T-helper 1 cell treated with Interleukin-12 subunit alpha and Interleukin-12 subunit beta and Interleukin-4 antibody, amounts not matched to agents 30 μg/mL and 1 μg/mL, for 36 hours (primary cell): ENCODE measurements at regions not wholly inside any gene's neighbourhood (a gene's known extent, or its start where the extent isn't known, plus 50 kb on each side); places are given as distances from the start of the nearest gene placed in this dataset.
"Not testable (repeated sequence)": the region's sequence is repeated elsewhere in the genome, so short reads cannot be mapped to it uniquely, and the experiment has no call there.

Experiments used
- H3K27ac Mint-ChIP-seq: one replicate; pipeline ENCODE4 v1.8.0; 2021; ENCODE audit warnings: mild to moderate bottlenecking, mixed read lengths
- H3K27me3 Mint-ChIP-seq: one replicate; pipeline ENCODE4 v1.8.0; 2021; ENCODE audit warnings: low read depth, mixed read lengths
- H3K36me3 Mint-ChIP-seq: one replicate; pipeline ENCODE4 v1.8.0; 2021; ENCODE audit warnings: low read depth, mixed read lengths
- H3K4me1 Mint-ChIP-seq: one replicate; pipeline ENCODE4 v1.8.0; 2021; ENCODE audit warnings: low read depth, mixed read lengths
- H3K4me3 Mint-ChIP-seq: one replicate; pipeline ENCODE4 v1.8.0; 2021; ENCODE audit warnings: mild to moderate bottlenecking, moderate library complexity, mixed read lengths
- H3K9me3 Mint-ChIP-seq: one replicate; pipeline ENCODE4 v1.8.0; 2021; ENCODE audit warnings: mixed read lengths

DNA sequence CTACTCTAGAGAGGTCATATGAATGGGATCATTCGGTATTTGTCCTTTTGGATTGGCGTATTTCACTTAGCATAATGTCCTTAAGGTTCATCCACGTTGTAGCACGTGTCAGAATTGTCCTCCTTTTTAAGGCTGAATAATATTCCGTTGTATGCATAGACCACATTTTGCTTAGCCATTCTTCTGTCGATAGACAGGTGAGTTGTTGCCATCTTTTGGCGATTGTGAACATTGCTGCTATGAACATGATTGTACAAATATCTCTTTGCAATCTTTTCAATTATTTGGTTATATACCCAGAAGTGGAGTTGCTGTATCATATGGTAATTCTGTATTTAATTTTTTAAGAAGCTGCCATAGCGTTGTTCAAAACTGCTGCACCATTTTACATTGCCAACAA lies 52.4 kb upstream of the GOLGA8J start:
- Mint-ChIP-seq H3K4me1 (no peaks in the 10 kb centered on the region), H3K4me3 (no peak overlapping the region), H3K27ac (no peak overlapping the region)

DNA sequence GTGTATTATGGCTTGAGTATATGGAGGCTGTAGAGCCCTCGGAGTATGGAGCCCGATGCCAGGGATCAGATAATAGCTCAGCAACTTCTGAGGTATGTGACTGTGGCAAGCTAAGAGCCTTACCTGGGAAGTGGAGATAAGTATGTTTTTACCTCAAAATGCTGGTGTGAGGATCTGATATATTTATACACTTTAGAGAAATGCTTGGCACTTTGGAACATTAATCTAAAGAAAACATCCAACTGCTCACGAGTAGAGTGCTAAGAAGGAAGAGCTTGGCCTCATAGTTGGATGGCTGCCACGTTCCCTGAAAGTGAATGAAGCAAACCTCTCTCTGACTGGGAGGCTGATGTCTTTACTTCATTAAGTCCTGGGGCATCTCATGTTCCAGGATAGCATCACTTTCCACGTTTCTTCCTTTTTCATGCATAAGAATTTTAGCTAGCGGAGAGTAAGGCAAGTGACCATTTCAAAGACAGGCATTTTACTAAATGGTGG lies 58.9 kb upstream of the GOLGA8J start:
- no peaks in the 10 kb centered on the region for H3K4me1 Mint-ChIP-seq
- H3K27ac Mint-ChIP-seq: no peak overlapping the region
- no peak overlapping the region for H3K4me3 Mint-ChIP-seq
- H3K36me3 Mint-ChIP-seq: no peaks in the 10 kb centered on the region
- H3K27me3 Mint-ChIP-seq: peaks cover 10% of the 10 kb centered on the region
- H3K9me3 Mint-ChIP-seq: no peaks in the 10 kb centered on the region

More for the DNA sequence above, 52.4 kb upstream of the GOLGA8J start:
- H3K27me3 Mint-ChIP-seq: no peaks in the 10 kb centered on the region
- no peaks in the 10 kb centered on the region for H3K36me3 Mint-ChIP-seq
- H3K9me3 Mint-ChIP-seq: no peaks in the 10 kb centered on the region

DNA sequence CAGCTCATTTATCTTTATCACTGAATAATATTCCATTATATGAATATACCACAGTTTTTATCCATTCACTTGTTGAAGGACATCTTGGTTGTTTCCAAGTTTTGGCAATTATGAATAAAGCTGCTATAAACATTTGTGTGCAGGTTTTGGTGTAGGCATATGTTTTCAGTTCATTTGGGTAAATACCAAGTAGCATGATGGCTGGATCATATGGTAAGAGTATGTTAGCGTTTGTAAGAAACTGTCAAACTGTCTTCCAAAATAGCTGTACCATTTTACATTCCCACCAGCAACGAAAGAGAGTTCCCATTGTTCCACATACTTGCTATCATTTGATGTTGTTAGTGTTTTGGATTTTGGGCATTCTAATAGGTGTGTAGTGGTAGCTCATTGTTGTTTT lies 72.0 kb upstream of the GOLGA8J start:
- no peak overlapping the region for H3K27ac Mint-ChIP-seq
- no peaks in the 10 kb centered on the region for H3K27me3 Mint-ChIP-seq
- H3K36me3 Mint-ChIP-seq: no peaks in the 10 kb centered on the region
- no peaks in the 10 kb centered on the region for H3K9me3 Mint-ChIP-seq
- H3K4me1 Mint-ChIP-seq: no peaks in the 10 kb centered on the region
- no peak overlapping the region for H3K4me3 Mint-ChIP-seq

DNA sequence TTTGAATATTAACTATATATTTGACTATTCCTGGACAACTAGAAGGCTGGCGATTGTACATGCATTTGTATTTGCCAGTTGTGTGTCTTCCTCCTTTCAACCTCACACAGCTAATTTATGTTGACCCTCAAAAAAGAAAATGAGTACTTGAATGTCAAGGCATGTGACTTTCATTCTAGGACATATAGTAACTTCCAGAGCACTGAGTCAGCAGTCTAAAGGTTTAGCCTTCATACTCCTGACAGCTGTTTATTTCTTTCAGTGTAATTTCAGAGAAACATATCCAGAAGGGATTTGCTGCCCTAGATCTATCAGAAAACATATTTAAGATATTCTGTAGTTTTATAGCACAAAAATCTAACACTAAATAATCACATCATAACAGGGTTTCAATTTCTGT lies 74.6 kb upstream of the GOLGA8J start:
- no peaks in the 10 kb centered on the region for H3K9me3 Mint-ChIP-seq
- H3K4me1 Mint-ChIP-seq: no peaks in the 10 kb centered on the region
- no peak overlapping the region for H3K4me3 Mint-ChIP-seq
- no peak overlapping the region for H3K27ac Mint-ChIP-seq
- no peaks in the 10 kb centered on the region for H3K36me3 Mint-ChIP-seq
- no peaks in the 10 kb centered on the region for H3K27me3 Mint-ChIP-seq

DNA sequence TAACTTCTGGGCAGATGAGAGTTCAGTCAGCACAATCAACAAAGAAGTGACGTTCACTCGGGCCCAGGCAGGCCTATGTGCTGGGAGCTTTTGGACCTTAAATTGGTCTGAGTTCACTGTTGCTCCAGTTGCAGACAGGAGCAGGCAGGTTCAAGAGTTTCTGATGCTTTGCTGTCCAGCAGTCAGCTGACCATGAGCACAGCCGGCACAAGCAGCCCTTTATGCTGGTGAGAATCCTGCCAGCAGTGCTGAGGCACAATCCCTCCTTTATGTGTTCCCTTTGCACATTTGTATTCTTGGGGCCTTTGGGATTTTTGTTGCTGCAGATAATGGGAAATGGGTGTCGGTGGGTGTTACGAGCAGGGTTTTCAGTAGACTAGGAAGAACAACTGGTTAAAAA lies 81.2 kb upstream of the GOLGA8J start:
- Mint-ChIP-seq H3K4me3 (no peak overlapping the region), H3K4me1 (no peaks in the 10 kb centered on the region), H3K9me3 (no peaks in the 10 kb centered on the region), H3K36me3 (no peaks in the 10 kb centered on the region), H3K27ac (no peak overlapping the region), H3K27me3 (no peaks in the 10 kb centered on the region)

DNA sequence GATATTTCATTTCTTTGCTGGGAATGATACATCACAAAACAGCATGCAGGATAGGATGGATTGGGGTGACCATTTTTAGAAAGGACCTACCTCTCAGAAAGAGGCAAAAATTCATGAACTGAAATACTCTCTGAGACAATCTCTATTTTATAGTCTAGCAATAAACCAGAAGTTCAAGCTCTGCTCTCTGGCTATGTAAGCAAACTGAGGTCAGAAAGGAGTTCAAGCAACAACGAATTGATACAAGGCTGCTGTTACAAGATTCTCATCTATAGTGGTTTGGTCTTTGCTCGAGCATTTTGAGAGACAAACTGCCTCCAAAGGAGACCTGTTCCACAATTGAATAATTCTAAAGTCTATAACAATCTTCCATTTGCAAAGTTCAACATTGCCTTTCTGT lies 84.7 kb upstream of the GOLGA8J start:
- H3K36me3 Mint-ChIP-seq: no peaks in the 10 kb centered on the region
- no peaks in the 10 kb centered on the region for H3K9me3 Mint-ChIP-seq
- no peaks in the 10 kb centered on the region for H3K4me1 Mint-ChIP-seq
- no peak overlapping the region for H3K4me3 Mint-ChIP-seq
- no peak overlapping the region for H3K27ac Mint-ChIP-seq
- no peaks in the 10 kb centered on the region for H3K27me3 Mint-ChIP-seq

DNA sequence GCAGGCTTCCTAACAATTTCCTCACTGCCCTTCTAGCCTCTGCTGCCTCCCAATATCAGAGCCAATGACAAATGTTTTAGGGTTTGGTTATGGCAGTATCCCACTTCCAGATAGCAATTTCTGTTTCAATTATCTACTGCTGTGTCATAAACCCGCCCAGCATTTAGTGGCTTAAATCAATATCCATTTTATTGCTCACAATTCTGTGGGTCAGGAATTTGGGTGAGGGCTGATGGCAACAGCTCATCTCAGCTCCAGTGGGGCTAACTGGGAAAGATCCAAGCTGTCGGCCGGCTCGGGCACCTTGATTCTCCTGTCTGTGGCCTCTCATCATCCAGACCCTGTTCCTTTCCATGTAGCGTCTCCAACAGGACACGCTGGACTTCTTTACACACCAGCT lies 85.3 kb upstream of the GOLGA8J start:
- H3K27ac Mint-ChIP-seq: no peak overlapping the region
- H3K9me3 Mint-ChIP-seq: no peaks in the 10 kb centered on the region
- no peak overlapping the region for H3K4me3 Mint-ChIP-seq
- no peaks in the 10 kb centered on the region for H3K4me1 Mint-ChIP-seq
- H3K36me3 Mint-ChIP-seq: no peaks in the 10 kb centered on the region
- H3K27me3 Mint-ChIP-seq: no peaks in the 10 kb centered on the region

DNA sequence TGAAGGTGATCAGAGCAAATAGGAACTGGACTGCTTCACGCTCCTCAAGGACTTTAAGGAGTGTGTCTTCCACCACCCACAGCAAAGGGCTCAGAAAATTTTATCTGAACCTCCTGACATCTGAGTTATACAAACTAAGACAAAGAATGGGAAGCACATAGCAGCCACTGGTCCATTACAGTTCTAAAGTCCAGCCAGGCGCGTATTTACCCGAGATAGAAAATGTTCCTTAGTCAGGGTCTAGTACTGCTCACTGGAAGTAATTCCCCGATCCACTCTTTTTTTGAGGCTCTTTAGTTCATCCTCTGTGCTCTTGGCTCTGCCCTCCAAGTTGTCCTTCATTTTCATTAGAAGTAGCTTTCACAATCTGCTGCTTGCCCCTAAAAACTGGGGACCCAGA lies 88.5 kb upstream of the GOLGA8J start:
- H3K27ac Mint-ChIP-seq: no peak overlapping the region
- no peak overlapping the region for H3K4me3 Mint-ChIP-seq
- H3K27me3 Mint-ChIP-seq: no peaks in the 10 kb centered on the region
- H3K36me3 Mint-ChIP-seq: no peaks in the 10 kb centered on the region
- H3K4me1 Mint-ChIP-seq: no peaks in the 10 kb centered on the region
- H3K9me3 Mint-ChIP-seq: no peaks in the 10 kb centered on the region

DNA sequence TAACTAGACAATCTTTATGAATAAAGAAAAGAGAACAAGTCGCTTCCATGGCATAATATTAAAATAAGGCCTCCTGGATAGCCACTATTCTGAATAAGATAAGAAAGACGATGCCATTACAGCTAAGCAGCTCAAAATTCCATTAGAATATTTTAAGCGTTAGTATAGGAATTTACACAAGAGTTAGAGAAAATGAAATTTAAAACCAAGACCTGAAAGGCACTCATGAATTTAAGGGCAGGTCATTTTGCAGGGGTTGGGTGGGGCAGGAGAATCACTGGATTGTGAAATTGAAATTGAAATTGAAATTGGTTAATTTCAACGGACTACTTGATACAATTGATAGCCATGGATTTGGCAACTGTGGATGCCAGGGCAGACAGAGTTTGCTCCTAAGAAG lies 91.8 kb upstream of the GOLGA8J start:
- no peaks in the 10 kb centered on the region for H3K27me3 Mint-ChIP-seq
- no peaks in the 10 kb centered on the region for H3K4me1 Mint-ChIP-seq

DNA sequence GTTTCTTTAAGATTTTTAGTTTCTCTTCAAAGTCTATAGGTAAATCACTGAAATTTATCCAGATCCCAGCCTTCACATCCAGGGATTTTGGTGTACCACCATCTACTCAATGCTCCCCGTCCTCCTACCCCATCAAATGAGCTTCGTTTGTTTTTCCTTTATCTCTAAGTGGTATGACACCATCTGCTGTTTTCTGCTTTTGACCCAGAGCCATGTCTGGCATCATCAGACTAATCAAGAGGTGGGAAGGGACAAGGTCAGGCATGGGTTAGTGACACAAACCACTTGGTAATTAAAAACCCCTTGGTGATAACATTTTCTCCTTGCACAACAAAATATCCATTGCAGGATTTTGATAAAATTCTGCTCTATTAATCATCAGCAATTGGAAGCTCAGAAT lies 92.7 kb upstream of the GOLGA8J start:
- Mint-ChIP-seq H3K27me3 (no peaks in the 10 kb centered on the region), H3K27ac (no peak overlapping the region), H3K4me1 (no peaks in the 10 kb centered on the region), H3K36me3 (no peaks in the 10 kb centered on the region), H3K9me3 (no peaks in the 10 kb centered on the region), H3K4me3 (no peak overlapping the region)

More for the DNA sequence above, 91.8 kb upstream of the GOLGA8J start:
- no peaks in the 10 kb centered on the region for H3K36me3 Mint-ChIP-seq
- H3K9me3 Mint-ChIP-seq: no peaks in the 10 kb centered on the region
- H3K4me3 Mint-ChIP-seq: no peak overlapping the region
- H3K27ac Mint-ChIP-seq: no peak overlapping the region

DNA sequence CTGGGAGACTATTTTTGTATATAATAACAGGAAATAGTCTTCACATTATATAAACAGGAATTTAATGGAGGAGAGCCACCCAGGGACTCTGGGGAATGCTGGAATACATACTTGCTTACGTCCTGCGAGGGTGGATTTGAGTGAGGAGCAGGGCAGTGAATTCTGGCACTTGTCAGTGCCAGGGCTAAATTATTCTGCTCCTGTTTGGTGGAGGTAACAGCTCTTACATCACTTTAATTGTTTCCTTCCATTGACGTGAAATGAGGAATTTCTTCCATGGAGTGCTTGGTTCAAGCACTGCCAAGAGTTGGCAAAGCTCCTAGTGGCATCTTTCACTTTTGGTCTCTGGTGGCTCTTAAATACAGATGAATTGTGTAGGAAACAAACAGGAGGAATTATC lies 94.1 kb upstream of the GOLGA8J start:
- no peaks in the 10 kb centered on the region for H3K36me3 Mint-ChIP-seq
- no peaks in the 10 kb centered on the region for H3K27me3 Mint-ChIP-seq

DNA sequence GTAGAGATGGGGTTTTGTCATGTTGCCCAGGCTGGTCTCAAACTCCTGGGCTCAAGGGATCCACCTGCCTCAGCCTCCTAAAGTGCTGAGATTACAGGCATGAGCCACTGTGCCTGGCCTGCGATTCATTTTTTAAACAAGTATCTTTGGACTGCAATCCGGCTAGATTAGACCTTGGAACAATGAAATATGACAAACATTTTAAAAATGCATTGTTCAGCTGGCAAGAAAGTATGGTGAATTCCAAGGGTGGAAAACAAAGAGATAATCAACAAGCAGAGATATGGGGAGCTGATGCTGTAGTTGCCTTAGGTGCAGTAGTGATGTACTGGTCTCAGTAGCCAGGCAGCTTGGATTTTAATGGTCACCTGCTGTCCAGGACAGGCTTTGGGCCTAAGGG lies 95.8 kb upstream of the GOLGA8J start:
- no peaks in the 10 kb centered on the region for H3K36me3 Mint-ChIP-seq
- H3K4me1 Mint-ChIP-seq: no peaks in the 10 kb centered on the region
- no peak overlapping the region for H3K27ac Mint-ChIP-seq
- no peaks in the 10 kb centered on the region for H3K27me3 Mint-ChIP-seq
- H3K4me3 Mint-ChIP-seq: no peak overlapping the region
- H3K9me3 Mint-ChIP-seq: no peaks in the 10 kb centered on the region

More for the DNA sequence above, 94.1 kb upstream of the GOLGA8J start:
- no peaks in the 10 kb centered on the region for H3K4me1 Mint-ChIP-seq
- H3K4me3 Mint-ChIP-seq: no peak overlapping the region
- H3K9me3 Mint-ChIP-seq: no peaks in the 10 kb centered on the region
- H3K27ac Mint-ChIP-seq: no peak overlapping the region

DNA sequence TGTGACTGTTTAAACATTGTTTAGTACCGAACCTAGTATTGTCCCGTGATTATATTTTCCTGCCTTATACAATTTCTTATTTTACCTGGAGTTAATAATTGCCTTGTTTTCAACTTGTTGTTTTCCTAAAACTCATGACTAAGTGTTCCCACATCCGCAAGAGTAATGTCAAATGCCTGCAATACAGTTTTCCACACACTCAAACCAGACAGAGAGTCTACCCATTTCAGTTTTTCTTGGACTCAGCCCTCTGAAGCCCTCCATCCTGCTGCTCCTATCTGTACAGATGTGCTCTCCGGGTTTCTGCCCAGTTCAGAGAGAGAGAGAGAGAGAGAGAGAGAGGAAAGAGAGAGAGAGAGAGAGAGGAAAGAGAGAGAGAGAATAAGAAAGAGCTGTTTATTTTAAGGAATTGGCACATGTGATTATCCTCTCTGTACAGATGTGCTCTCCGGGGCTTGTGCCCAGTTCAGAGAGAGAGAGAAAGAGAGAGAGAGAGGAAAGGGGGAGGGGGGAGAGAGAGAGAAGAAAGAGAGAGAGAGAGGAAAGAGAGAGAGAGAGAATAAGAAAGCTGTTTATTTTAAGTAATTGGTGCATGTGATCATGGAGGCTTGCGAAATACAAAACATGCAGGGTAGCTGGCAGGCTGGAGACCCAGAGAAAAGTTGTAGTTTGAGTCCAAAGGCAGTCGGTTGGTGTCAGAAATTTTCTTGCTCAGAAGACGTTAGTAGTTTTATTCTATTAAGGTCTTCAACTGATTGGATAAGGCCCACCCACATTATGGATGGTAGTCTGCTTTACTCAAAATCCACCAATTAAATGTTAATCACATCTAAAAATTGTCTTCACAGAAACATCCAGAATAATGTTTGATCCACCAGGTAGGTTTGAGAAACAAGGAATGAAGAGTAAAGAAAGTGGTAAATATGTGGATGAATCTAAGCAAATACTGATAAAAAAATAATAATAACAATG lies 104.1 kb upstream of the GOLGA8J start:
- no peaks in the 10 kb centered on the region for H3K9me3 Mint-ChIP-seq
- H3K27me3 Mint-ChIP-seq: no peaks in the 10 kb centered on the region
- no peak overlapping the region for H3K27ac Mint-ChIP-seq
- no peaks in the 10 kb centered on the region for H3K4me1 Mint-ChIP-seq
- no peak overlapping the region for H3K4me3 Mint-ChIP-seq
- no peaks in the 10 kb centered on the region for H3K36me3 Mint-ChIP-seq

DNA sequence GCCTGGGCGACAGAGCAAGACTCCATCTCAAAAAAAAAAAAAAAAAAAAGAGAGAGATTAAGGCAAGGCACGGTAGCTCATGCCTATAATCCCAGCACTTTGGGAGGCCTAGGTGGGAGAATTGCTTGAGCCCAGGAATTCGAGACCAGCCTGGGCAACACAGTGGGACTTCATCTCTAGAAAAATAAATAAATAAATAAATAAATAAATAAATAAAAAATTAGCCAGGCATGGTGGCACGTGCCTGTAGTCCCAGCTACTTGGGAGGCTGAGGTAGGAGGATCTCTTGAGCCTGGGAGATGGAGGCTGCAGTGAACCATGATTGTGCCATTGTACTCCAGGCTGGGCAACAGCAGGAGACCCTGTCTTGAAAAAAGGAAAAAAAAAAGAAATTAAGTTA lies 108.7 kb upstream of the GOLGA8J start:
- H3K36me3 Mint-ChIP-seq, H3K27ac Mint-ChIP-seq, H3K4me1 Mint-ChIP-seq, H3K4me3 Mint-ChIP-seq, H3K9me3 Mint-ChIP-seq: not testable (repeated sequence)
- H3K27me3 Mint-ChIP-seq: peaks cover 31% of the 10 kb centered on the region

DNA sequence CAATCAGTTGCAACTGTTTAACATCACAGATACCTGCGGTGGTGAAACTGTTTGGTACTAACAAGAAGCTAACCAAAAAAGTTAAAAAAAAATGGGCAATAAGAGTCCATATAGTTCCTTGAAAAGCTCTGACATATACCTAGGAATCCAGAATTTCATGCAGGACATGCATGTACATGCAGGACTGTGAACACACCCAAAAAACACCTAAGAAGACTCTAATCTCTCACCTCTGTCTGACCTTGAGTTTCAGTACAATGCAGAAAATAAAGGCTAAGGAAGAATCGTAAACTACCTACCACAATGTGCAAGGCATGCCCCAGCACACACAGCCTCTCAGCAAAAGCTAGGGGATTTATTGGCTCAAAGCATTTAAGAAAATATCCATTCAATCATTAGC lies 110.7 kb upstream of the GOLGA8J start:
- Mint-ChIP-seq H3K27ac (no peak overlapping the region), H3K9me3 (no peaks in the 10 kb centered on the region), H3K4me1 (no peaks in the 10 kb centered on the region), H3K4me3 (no peak overlapping the region), H3K36me3 (no peaks in the 10 kb centered on the region), H3K27me3 (peaks cover 43% of the 10 kb centered on the region)
